GM19455 (cell line): ENCODE measurements at regions not wholly inside any gene's neighbourhood (a gene's known extent, or its start where the extent isn't known, plus 50 kb on each side); places are given as distances from the start of the nearest gene placed in this dataset.

ENCODE experiments used
- ATAC-seq: cut with Tn5 transposase; IDR thresholded peaks from one replicate; pipeline ENCODE4 v1.9.1; 2021; ENCODE audit not compliant: unreplicated experiment

DNA sequence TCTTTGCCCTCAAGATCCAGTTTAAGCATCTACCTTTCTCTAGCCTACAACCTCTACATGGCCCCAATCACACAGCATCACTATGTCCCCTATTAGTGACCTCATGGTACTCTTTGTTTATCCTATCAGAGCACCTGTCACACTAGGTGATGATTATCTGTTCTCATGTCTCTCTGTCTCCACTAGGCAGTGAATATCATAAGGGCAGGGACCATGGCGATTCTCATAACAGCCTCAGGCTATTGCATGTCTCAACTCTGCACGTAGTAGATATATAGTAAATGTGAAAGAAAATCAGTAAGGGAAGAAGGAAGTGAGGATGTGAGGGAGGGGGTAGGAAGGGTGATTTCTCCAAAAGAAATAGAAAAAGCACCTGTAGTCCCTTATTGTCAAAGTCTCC is 311.0 kb downstream of the NSG2 start:
- ATAC-seq, result no peak

DNA sequence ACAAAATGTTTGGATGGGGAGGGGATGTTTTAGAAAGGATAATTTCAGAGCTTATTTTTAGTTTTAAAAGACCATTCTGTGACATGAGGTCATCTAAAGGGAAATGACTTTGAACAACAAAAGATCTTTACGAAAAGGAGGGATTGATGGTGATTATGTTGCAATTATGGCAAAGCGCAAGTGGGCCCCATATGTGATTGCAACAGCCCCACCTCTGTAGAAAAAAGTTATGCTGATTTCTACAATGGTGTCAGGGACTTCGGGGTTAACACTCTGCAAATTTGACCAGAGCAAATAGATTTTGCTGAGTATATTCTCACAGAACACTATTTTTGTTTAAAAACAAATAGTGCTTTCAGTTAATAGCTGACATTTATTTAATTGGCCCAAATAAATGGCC is 312.8 kb downstream of the NSG2 start:
- ATAC-seq, result no peak

DNA sequence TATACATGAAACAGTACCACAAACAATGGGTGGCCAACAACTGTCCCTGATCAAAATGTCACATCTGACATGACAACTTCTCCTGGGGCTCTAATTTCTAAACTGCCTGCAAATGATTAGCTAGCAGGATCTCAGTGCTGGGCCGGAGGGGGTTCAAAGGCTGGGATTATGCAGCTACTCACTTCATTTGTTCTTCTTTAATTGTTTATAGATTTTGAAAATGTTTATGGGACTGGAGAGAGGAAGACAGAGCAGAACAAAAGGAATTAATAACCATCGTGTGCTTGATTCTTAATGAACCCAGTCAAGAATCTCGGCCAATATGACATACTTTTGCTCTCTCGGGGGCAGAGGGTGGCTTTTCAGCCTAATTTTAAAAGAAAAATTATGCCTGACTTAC is 313.6 kb downstream of the NSG2 start:
- no peak for ATAC-seq

DNA sequence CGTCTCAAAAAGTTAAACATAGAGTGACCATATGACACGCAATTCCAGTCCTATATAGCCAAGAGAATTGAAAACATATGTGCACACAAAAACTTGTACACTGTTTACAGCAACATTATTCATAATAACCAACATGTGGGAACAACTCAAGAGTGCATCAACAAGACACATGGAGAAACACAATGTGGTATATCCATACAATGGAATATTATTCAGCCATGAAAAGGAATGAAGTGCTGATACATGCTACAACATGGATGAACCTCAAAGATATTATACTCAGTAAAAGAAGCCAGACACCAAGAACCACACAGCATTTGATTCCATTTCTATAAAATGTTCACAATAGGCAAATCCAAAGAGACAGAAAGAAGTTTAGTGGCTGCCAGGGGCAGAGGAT is 317.0 kb downstream of the NSG2 start:
- no peak for ATAC-seq

DNA sequence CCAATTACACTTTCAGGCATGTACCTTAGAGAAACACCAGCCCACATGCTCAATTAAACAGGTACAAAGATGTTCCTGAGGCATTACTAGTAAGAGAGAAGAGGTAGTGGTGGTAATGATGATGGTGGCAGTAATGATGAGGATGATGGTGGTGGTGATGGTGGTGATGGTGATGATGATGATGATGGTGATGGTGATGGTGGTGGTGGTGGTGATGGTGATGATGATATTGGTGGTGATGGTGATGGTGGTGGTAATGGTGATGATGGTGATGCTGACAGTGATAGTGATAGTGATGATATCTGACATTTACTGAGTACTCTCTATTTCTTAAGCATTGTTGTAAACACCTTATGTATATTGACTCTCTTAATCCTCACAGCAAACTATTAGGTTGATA is 318.4 kb downstream of the NSG2 start:
- ATAC-seq, result no peak

DNA sequence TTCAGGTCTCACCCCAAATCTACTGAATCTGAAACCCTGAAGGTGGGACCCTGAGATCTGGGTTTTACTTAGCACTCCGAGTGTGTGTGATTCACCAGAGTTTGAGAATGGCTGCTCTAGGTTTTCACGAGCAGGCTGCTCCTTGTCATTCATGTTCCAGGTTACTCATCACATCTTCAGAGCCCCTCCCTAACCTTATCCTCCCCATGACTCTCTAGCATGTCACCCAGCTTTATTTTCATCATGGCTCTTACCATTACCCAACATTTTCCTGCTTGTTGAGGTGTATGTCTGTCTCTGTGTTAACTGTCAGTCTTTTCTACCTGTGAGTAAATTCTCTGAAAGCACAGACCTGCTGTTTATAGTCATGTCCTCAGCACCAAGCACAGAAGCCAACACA is 319.2 kb downstream of the NSG2 start:
- ATAC-seq, result no peak

DNA sequence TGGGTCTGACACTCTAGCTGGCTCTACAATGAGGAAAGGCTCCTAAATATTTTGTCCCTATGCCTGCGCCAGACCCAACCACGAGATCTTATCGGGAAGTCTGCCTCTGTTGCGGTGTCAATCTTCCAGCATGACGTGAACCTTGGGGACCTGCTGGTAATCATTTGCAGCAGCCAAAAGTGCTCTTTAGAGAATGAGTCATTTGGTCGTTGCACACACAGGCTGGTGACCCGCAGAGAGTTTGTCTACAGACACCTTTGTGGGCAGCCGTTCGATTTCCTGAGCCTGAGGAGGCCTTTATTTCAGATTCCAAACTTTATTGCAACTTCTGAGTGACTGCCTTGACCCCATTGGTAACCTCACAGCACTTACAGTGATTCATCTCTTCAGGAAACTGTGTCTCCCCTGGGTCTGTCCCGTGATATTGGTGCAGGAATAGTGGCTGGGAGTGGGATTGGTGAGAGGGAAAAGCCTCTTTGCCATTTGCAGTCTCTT is 326.1 kb downstream of the NSG2 start:
- no peak for ATAC-seq

DNA sequence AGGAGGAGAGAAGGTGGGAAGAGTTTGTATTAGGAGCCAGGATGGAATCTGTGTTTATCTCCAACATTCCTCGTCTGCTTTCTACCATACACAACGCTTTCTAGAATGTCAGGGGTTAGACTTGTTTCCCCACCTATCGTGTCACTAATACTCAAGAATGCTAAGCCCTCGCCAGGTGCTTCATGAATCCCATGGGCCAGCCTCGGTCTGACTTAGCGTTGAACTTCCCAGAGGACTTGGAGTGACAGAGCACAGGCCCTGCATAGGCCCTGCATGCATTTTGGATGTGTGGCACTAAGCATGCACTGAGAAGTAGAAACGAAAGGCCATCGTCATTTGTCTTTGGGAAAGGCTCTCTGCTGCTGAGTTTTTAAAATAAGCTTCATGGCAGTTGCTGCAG is 328.7 kb downstream of the NSG2 start:
- ATAC-seq, result no peak

DNA sequence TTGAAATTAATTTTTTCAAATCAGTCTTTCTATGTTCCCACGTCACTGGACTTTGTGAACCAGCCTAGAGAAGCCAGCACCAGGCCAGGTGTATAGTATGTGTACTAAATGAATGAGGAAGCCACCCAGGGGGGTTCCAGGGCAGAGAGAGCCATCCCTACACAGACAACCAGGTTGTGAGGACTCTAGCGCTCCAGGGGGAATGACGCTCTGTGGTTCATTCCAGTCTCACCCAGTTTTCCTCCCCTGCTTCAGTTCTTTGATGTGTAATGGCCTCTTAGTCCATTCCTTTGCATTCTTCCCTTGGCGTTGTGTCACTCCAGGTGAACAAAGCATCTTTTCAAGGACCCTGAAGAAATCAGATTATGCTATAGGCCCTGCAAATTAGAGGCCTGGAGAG is 330.6 kb downstream of the NSG2 start:
- ATAC-seq, result no peak

DNA sequence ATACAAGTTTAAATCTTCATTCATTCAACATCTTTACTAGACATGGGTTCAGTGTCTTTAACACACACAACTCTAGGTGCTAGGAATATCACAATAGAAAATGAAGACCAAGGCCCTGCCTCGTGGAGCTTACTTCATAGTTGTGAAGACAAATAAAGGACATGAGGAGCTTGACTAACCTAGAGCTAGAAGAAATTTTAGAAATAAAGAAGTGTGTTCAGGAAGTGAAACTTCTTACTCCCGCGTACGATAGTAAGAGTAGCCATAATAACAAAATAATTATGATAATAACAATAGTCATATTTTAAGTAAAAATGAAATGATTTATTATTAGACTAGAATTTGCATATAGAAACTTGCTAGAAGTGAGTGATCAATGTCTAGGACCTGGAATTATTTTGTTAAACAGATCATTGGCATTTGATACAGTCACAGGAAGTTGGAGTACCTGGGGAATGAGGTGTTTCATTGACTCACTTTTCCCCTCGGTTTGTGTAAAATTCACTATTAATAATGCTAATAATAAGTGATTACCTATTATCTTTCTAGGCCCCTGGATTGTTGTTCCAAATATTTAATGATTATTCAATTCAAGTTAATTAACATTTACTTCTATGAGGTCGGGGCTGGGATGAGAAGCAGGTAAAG is 331.3 kb downstream of the NSG2 start:
- no peak for ATAC-seq

DNA sequence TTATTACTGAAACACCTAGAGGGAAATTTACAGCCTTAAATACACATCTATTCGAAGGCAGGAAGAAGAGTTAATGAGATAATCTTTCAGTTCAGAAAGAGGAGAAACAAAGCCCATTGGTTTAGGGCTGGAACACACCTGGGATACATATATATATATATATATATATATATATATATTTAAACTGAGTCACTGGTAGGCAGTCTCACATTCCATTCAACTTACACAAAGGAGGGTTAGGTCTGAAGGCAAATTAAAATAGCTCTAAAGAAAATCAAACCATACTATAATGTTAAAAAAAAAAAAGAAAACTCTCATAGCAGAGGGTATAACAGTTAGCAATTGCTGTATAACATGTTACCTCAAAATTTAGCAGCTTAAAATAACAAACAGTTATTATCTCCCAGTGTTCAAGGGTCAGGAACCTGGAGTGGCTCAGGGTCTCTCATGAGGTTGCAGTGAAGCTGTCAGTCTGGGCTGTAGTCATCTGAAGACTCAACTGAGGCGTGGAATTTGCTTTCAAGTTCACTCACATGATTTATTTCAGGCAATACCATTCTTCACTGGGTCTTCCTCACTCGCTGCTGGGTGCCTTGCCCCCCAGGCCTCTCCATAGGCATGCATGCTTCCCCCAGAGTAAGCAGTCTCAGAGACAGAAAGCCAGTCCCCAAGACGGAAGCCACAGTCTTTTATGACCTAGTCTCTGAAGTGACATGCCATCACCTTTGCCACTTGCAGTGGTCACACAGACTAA is 332.8 kb downstream of the NSG2 start:
- no peak for ATAC-seq

DNA sequence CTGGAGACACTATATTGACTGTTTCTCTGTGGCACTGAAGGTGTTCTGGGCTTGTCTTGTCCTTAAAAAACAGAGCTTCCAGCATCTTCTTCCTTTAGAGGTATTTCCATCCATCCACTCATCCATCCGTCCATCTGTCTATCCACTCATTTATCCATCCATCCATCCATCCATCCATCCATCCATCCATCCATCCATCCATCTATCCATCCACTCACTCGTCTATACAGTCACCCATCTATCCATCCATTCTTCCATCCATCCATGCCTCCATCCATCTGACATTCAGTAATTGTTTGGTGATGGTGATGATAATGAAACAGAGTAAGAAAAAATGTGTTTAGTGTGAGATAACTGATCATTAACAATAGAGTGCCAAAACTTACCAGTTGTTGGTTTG is 334.8 kb downstream of the NSG2 start:
- no peak for ATAC-seq

DNA sequence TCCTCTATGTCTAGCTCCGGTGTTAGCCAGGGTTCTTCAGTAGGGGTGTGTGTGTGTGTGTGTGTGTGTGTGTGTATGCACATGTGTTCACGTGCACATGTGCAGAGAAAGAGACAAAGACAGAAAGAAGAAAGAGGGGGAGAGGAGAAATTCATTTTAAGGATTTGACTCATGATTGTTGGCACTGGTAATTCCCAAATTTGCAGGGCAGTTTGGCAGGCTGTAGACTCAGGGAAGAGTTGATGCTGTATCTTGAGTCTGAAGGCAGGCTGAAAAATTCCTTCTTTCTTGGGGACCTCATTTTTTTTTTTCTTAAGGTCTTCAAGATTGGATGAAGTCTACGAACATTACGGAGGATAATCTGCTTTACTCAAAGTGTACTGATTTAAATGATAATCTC is 335.7 kb downstream of the NSG2 start:
- ATAC-seq, result no peak

DNA sequence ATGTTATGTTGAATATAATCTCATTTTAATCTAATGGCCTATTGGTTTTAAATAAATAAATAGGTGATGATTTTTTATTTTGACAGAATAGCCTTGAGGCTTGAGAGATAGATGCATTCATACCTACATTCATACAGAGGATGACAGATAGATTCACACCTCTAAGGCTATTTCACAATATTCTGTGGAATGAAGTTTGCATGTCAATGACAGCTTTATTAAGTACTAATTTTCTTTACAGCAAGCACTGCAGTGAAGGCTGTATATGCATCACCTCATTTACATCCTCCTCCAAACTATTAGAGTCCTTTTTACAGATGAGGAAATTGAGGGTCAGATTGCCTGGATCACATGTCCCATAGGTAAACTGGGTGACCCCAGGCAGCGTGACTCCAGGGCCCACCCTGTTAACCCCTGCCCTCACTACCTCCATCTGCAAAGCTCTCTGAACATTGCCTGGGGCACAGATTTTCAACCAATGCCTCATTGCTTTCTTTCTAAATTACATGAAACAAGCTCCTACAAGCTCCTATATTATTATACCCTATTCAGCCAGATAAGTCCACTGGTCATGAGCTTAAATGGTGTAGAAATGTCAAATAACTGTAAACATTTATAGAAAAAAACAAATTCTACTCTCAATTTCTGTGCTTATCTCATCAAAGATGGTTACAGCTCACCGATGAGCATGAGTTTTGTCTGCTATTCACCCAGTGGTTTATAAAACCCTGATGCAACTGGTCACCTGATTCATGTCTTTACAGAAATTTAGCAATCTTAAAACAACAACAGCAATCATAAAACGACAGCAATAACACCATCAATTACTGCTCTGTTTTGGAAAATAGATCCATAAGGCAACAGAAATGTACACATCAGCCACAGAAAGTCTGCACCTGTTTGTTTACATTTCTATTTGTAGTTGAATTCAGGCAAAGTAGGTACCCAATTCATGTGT is 338.0 kb downstream of the NSG2 start:
- ATAC-seq, result no peak

DNA sequence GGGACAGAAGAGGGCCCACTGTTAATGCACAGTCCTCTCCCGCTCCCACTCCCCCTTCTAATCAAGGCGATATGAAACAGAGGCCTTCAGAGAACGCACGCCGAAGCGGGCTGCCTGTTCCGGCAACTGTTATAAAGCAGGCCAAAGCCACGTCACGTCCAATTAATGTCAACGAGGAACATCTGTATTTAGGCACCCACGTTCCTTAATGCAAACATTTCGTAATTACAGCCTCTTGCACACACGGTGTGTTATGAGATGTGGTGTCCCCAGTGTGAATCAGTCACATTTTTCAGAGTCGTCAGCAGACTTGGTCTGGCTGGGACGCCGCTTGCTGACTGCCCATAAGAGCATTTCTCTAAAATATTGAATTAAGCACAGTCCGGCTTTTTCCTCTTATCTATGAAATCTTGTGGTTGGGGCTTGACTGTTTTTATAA is 339.0 kb downstream of the NSG2 start:
- no peak for ATAC-seq

DNA sequence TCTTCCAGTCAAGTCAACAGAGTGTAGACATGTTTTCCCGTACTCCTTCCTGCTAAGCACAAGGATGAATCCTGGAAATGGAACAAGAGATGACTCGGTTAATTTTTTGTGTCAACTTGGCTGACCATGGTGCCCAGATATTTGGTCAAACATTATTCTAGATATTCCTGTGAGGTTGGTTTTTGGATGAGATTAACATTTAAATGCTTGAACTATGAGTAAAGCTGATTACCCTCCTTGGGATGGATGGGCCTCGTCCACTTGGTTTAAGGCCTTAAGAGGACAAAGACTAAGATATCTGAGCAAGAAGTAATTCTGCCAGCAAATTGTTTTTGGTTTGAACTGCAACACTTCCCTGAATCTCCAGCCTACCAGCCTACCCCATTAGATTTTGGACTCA is 338.1 kb upstream of the MSX2 start:
- no peak for ATAC-seq

DNA sequence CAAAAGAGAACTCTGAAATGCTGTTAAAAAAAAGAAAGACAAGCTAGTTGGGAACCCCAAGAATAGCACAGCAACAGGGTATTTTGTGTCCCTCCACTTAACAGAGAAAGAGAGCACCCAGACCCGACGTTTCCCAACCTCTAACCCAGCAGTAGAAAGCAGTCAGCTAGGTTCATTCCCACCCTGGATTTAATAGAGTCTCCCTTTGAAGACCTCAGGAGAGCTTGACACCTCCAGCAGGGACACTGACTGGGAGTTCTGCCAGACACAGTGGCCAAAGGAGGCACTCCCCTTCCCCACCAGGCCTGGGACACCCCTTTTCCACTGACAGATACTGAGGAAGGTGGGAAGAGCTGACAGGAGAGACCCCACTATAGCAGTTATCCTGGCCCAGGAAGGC is 337.5 kb upstream of the MSX2 start:
- no peak for ATAC-seq

DNA sequence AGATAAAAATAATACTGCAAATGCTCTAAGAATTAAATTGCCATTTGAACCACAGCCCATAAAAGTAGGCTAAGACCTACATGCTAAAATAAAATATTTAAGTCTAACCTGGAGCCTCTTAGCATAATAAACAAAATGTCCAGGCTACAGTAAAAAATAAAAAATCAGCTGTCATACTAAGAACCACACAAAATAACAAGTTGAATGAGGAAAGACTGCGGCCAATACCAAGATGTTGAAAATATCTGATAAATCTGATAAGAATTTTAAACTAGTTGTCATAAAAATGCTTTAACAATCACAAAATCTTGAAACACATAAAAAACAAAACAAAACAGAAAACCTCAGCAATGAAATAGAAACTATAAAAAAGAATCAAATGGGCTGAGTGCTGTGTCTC is 336.9 kb upstream of the MSX2 start:
- no peak for ATAC-seq

DNA sequence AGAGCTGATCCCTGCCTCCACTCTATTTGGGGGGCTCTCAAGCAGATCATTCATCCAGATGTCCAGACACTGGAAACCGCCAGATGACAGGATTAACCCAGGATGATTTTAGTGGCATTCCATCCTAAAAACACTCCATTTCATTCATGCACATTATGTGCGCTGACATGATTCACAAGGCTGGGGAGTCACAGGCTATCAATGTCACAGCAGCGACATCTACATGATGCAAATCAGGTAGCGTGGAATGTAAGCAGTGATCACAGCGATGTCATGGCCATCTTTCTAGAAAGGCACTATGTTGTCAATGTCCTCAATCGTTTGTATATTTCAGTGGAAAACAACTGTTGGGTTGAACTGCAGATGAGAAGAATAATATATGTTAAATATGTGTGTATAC is 331.5 kb upstream of the MSX2 start:
- no peak for ATAC-seq

DNA sequence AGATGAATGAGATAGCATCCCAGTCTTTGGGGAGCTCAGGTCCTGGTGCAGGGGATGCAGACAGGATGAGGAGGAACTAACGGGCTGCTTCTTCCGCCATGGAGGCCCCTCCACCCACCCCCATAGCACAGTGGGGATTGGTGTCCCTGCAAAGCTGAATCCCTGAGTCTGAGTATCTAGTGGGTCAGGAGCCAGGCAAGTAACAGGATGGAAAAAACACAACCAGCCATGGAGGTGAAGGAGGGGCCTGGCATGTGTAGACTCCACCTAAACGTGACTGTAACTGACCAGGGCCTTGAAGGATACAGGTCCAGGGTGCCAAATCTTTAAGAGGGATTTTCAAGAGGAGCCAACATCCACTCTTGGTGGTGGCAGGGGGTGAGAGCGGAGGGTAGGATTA is 327.8 kb upstream of the MSX2 start:
- no peak for ATAC-seq

DNA sequence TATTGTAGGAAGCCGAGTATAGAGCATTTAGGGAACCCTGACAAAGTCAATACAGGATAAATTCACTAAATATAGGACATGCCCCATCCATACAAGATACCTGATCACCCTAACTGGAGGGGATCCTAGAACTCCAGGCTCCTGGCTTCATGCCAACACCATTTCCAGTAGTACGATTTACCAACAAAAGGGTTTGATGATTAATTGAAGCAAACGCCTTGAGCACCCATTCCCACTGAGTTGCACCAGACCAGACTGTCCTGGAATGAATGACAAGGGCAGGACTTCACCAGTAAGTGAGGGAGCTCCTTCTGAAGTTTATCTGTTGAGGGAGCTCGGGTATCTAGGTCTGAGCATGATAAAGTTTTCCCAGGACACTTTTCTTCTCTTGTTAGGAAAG is 327.2 kb upstream of the MSX2 start:
- no peak for ATAC-seq

DNA sequence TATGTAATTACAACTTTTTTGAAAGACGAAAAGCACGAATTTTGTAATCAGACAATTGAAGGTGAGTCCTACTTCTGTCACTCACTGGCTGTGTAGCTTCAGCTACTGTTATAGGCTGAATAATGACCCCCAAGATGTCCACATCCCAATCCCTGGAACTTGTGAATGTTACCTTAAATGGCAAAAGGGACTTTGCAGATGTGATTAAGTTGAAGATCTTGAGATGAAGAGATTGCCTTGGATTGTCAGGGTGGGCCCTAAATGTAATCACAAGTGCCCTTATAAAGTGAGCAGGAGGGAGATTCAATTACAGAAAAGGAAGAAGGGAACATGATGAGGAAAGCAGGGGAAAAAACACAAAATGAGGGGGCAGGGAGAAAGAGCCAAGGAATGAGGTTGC is 326.2 kb upstream of the MSX2 start:
- ATAC-seq, result no peak
